A549 (cell line): ENCODE measurements at regions not wholly inside any gene's neighbourhood (a gene's known extent, or its start where the extent isn't known, plus 50 kb on each side); places are given as distances from the start of the nearest gene placed in this dataset.

ENCODE experiments used
- ATAC-seq, 2 experiments: fragments of 200-7000 bp in 1 of 2; fragments of >200 bp in 1 of 2; cut with Nextera tagmentation in 1 of 2; cut with Tn5 transposase in 1 of 2; 3 replicates each; pipeline versions ENCODE4 v1.8.0 to v1.9.1; 2018 to 2020; ENCODE audit warnings: mild to moderate bottlenecking in 1 of 2, moderate library complexity in 1 of 2
- CTCF ChIA-PET: fragments of 300-600 bp; sonication (Branson Sonifier 250); formaldehyde crosslinking; extraction: SDS; loops from one replicate; lab custom pipeline; 2021; ENCODE audit warnings: antibody characterized with exemption, inconsistent platforms; lab: Yijun Ruan, JAX
- POLR2A ChIA-PET: fragments of 350-600 bp; formaldehyde crosslinking; extraction: SDS; loops from one replicate; lab custom pipeline; 2021; ENCODE audit warnings: antibody characterized with exemption, inconsistent platforms; lab: Yijun Ruan, JAX
- DNase-seq, 2 experiments: peaks; one replicate each; pipeline versions ENCODE4 v3.0.0 to v3.0.0-alpha.2; 2011 to 2016; ENCODE audit warnings: low read depth in 1 of 2, low spot score in 1 of 2
- FAIRE-seq: peaks from 2 replicates; lab custom pipeline; 2011; peaks lifted over from hg19 to GRCh38; lab: Jason Lieb, UNC
- H3K27ac ChIP-seq, 2 experiments: fragments of >200 bp; sonication (Bioruptor Twin); formaldehyde crosslinking; 3 replicates each; pipeline ENCODE4 v1.5.1; 2016 to 2017
- H3K4me1 ChIP-seq: fragments of >200 bp; sonication (Bioruptor Twin); formaldehyde crosslinking; 3 replicates; pipeline ENCODE4 v1.6.1; 2016
- H3K4me2 ChIP-seq: fragments of >200 bp; sonication (Bioruptor Twin); formaldehyde crosslinking; 3 replicates; pipeline ENCODE4 v1.6.1; 2016
- H3K4me3 ChIP-seq: fragments of >200 bp; sonication (Bioruptor Twin); formaldehyde crosslinking; 3 replicates; pipeline ENCODE4 v1.5.1; 2016
- H3K9me3 ChIP-seq: fragments of >200 bp; sonication (Bioruptor Twin); formaldehyde crosslinking; 3 replicates; pipeline ENCODE4 v1.6.1; 2016
- CBX2 ChIP-seq: fragments of 200-600 bp; sonication (generic); IDR thresholded peaks from 2 replicates; pipeline ENCODE4 v1.6.1; 2016; ENCODE audit warnings: low read depth, mild to moderate bottlenecking, borderline replicate concordance
- EHMT2 ChIP-seq: fragments of 200-600 bp; sonication (generic); IDR thresholded peaks from 2 replicates; pipeline ENCODE4 v1.6.1; 2016; ENCODE audit warnings: antibody characterized with exemption, low read depth, mild to moderate bottlenecking, moderate library complexity
- EP300 ChIP-seq, 2 experiments: fragments of >200 bp; sonication (Bioruptor Twin); formaldehyde crosslinking; IDR thresholded peaks; 2 replicates in 1 of 2; 3 replicates in 1 of 2; pipeline ENCODE4 v1.6.1; 2016 to 2017
- HMGXB4 ChIP-seq: fragments of 250-450 bp; sonication (Bioruptor Pico); IDR thresholded peaks from 2 replicates; pipeline ENCODE4 v1.5.0; 2021; ENCODE audit warnings: mild to moderate bottlenecking, moderate library complexity, borderline replicate concordance
- HOXA7 ChIP-seq: fragments of 250-450 bp; sonication (Bioruptor Pico); IDR thresholded peaks from 2 replicates; pipeline ENCODE4 v1.5.0; 2020; ENCODE audit warnings: mild to moderate bottlenecking, moderate library complexity
- HOXB13 ChIP-seq: fragments of 250-450 bp; sonication (Bioruptor Pico); IDR thresholded peaks from 2 replicates; pipeline ENCODE4 v1.5.0; 2020; ENCODE audit warnings: low read depth, mild to moderate bottlenecking, moderate library complexity
- HOXB5 ChIP-seq: fragments of 250-450 bp; sonication (Bioruptor Pico); IDR thresholded peaks from 2 replicates; pipeline ENCODE4 v1.5.0; 2020; ENCODE audit warnings: mild to moderate bottlenecking, moderate library complexity
- KDM5A ChIP-seq: fragments of 200-600 bp; sonication (generic); IDR thresholded peaks from 2 replicates; pipeline ENCODE4 v1.6.1; 2016; ENCODE audit warnings: antibody characterized with exemption, mild to moderate bottlenecking
- MAFK ChIP-seq: fragments of 450-650 bp; IDR thresholded peaks from 2 replicates; pipeline ENCODE4 v1.6.1; 2014; ENCODE audit not compliant: partially characterized antibody
- MYC ChIP-seq: IDR thresholded peaks from 2 replicates; pipeline ENCODE4 v1.6.1; 2012; ENCODE audit warnings: mild to moderate bottlenecking, inconsistent platforms, low read length, improper control_type of control experiment, borderline replicate concordance
- PHF8 ChIP-seq: fragments of 200-600 bp; sonication (generic); IDR thresholded peaks from 2 replicates; pipeline ENCODE4 v1.6.1; 2016; ENCODE audit warnings: low read depth, mild to moderate bottlenecking, antibody characterized with exemption, moderate library complexity, borderline replicate concordance
- RAD21 ChIP-seq, 2 experiments: fragments of >200 bp in 1 of 2; sonication (Bioruptor Twin) in 1 of 2; formaldehyde crosslinking in 1 of 2; IDR thresholded peaks in 1 of 2; conservative IDR thresholded peaks in 1 of 2; 2 replicates in 1 of 2; 3 replicates in 1 of 2; pipeline ENCODE4 v1.6.1; 2012 to 2018; ENCODE audit warnings: inconsistent platforms in 1 of 2
- RARB ChIP-seq: fragments of 250-450 bp; sonication (Bioruptor Pico); IDR thresholded peaks from 2 replicates; pipeline ENCODE4 v1.8.0; 2021; ENCODE audit warnings: mild to moderate bottlenecking, moderate library complexity
- REST ChIP-seq: fragments of 200-600 bp; sonication (generic); IDR thresholded peaks from 2 replicates; pipeline ENCODE4 v1.6.1; 2016; ENCODE audit warnings: antibody characterized with exemption, mild to moderate bottlenecking, moderate library complexity
- SREBF2 ChIP-seq: fragments of 450-650 bp; IDR thresholded peaks from 2 replicates; pipeline ENCODE4 v1.6.1; 2014; ENCODE audit warnings: mild to moderate bottlenecking, moderate library complexity
- TFCP2L1 ChIP-seq: fragments of 250-450 bp; sonication (Bioruptor Pico); IDR thresholded peaks from 2 replicates; pipeline ENCODE4 v1.5.0; 2021; ENCODE audit warnings: mild to moderate bottlenecking
- TP53 ChIP-seq: fragments of 250-450 bp; sonication (Bioruptor Pico); IDR thresholded peaks from 2 replicates; pipeline ENCODE4 v1.5.0; 2021; ENCODE audit warnings: mild to moderate bottlenecking, moderate library complexity
- ZC3H11A ChIP-seq: fragments of 450-650 bp; IDR thresholded peaks from 2 replicates; pipeline ENCODE4 v1.6.1; 2014; ENCODE audit warnings: antibody characterized with exemption, mild to moderate bottlenecking
- WGBS: methylation state at CpG from one replicate; pipeline ENCODE4 v1.1.6; 2017; ENCODE audit errors: missing lambda C conversion rate; 5-methylcytosine and 5-hydroxymethylcytosine counted together
- TF ChIP-seq, protein P1 (sequence below): fragments of 150-350 bp; IDR thresholded peaks from 2 replicates; pipeline ENCODE4 v1.6.1; 2014; ENCODE audit warnings: low read depth, mild to moderate bottlenecking, low read length
- TF ChIP-seq, protein P2 (sequence below): IDR thresholded peaks from 2 replicates; pipeline ENCODE4 v1.6.1; 2012
- TF ChIP-seq, protein P3 (sequence below): fragments of >200 bp; sonication (Bioruptor Twin); formaldehyde crosslinking; IDR thresholded peaks from 3 replicates; pipeline ENCODE4 v1.5.1; 2016
- TF ChIP-seq, protein P4 (sequence below): fragments of >200 bp; sonication (Bioruptor Twin); formaldehyde crosslinking; IDR thresholded peaks from 3 replicates; pipeline ENCODE4 v1.6.1; 2016

- POLR2A ChIA-PET = no interaction called here
- 77% methylated on average over 4 of the region's 9 CpGs for WGBS
- no peak for ATAC-seq
These were observed 61.5 kb upstream of the NECTIN1 start for GRCh38 chr11:119790476-119790875.

GRCh38 chr11:119789766-119790407 lies 60.9 kb upstream of the NECTIN1 start:
- ChIA-PET CTCF (interaction anchor here (1.0 to 1.3 kb wide), 2 partner anchors 9 to 10 kb away, joined by 3 read pairs; no protein-coding TSS in a partner anchor), POLR2A (no interaction called here)
- ATAC-seq = no peak
- Histone ChIP-seq H3K4me1 (peaks cover 11% of the 10 kb centered on the region), H3K9me3 (no peaks in the 10 kb centered on the region), H3K4me2 (no peak overlapping the region), H3K4me3 (no peak overlapping the region), H3K27ac (no peak overlapping the region)
- WGBS = 69% methylated on average over 4 of the region's 11 CpGs
- no peak for FAIRE-seq
- no peak for DNase-seq
- TF ChIP-seq HOXA7 = no peak
- TF ChIP-seq, protein P1, sequence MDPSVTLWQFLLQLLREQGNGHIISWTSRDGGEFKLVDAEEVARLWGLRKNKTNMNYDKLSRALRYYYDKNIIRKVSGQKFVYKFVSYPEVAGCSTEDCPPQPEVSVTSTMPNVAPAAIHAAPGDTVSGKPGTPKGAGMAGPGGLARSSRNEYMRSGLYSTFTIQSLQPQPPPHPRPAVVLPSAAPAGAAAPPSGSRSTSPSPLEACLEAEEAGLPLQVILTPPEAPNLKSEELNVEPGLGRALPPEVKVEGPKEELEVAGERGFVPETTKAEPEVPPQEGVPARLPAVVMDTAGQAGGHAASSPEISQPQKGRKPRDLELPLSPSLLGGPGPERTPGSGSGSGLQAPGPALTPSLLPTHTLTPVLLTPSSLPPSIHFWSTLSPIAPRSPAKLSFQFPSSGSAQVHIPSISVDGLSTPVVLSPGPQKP = no peak
- TF ChIP-seq HMGXB4 (CRISPR knock-in tag) = no peak
- TF ChIP-seq CBX2 = no peak
- no peak for TF ChIP-seq RAD21 (conservative IDR thresholded peaks at IDR 0.05 in 1 of 2, IDR thresholded peaks at IDR 0.05 in 1 of 2)
- TF ChIP-seq RARB (CRISPR knock-in tag) = no peak
- TF ChIP-seq KDM5A = no peak
- no peak for TF ChIP-seq TP53 (CRISPR knock-in tag)
- no peak for TF ChIP-seq MYC

More at GRCh38 chr11:119790476-119790875, 61.5 kb upstream of the NECTIN1 start:
- H3K4me3 ChIP-seq = no peak overlapping the region
- TF ChIP-seq HOXB13 (CRISPR knock-in tag) = no peak
- no peak for TF ChIP-seq HOXA7
- TF ChIP-seq EP300 (IDR thresholded peaks at IDR 0.05) = no peak
- TF ChIP-seq, protein P2, sequence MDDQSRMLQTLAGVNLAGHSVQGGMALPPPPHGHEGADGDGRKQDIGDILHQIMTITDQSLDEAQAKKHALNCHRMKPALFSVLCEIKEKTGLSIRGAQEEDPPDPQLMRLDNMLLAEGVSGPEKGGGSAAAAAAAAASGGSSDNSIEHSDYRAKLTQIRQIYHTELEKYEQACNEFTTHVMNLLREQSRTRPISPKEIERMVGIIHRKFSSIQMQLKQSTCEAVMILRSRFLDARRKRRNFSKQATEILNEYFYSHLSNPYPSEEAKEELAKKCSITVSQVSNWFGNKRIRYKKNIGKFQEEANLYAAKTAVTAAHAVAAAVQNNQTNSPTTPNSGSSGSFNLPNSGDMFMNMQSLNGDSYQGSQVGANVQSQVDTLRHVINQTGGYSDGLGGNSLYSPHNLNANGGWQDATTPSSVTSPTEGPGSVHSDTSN = no peak
- TF ChIP-seq, protein P3, sequence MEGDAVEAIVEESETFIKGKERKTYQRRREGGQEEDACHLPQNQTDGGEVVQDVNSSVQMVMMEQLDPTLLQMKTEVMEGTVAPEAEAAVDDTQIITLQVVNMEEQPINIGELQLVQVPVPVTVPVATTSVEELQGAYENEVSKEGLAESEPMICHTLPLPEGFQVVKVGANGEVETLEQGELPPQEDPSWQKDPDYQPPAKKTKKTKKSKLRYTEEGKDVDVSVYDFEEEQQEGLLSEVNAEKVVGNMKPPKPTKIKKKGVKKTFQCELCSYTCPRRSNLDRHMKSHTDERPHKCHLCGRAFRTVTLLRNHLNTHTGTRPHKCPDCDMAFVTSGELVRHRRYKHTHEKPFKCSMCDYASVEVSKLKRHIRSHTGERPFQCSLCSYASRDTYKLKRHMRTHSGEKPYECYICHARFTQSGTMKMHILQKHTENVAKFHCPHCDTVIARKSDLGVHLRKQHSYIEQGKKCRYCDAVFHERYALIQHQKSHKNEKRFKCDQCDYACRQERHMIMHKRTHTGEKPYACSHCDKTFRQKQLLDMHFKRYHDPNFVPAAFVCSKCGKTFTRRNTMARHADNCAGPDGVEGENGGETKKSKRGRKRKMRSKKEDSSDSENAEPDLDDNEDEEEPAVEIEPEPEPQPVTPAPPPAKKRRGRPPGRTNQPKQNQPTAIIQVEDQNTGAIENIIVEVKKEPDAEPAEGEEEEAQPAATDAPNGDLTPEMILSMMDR = no peak
- TF ChIP-seq EHMT2 = no peak
- no peak for TF ChIP-seq RARB (CRISPR knock-in tag)
- no peak for TF ChIP-seq ZC3H11A
- TF ChIP-seq HOXB5 = no peak
- no peak for TF ChIP-seq MAFK
- no peak for TF ChIP-seq REST
- TF ChIP-seq PHF8 = no peak
- TF ChIP-seq, protein P4, sequence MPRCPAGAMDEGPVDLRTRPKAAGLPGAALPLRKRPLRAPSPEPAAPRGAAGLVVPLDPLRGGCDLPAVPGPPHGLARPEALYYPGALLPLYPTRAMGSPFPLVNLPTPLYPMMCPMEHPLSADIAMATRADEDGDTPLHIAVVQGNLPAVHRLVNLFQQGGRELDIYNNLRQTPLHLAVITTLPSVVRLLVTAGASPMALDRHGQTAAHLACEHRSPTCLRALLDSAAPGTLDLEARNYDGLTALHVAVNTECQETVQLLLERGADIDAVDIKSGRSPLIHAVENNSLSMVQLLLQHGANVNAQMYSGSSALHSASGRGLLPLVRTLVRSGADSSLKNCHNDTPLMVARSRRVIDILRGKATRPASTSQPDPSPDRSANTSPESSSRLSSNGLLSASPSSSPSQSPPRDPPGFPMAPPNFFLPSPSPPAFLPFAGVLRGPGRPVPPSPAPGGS = no peak
- no peak for TF ChIP-seq TFCP2L1 (CRISPR knock-in tag)
- TF ChIP-seq SREBF2 = no peak
- TF ChIP-seq, all 56 proteins: peak for 0
- no peak for DNase-seq
- Histone ChIP-seq H3K9me3 (no peaks in the 10 kb centered on the region), H3K4me1 (peaks cover 11% of the 10 kb centered on the region), H3K4me2 (no peak overlapping the region), H3K27ac (no peak overlapping the region)
- no peak for FAIRE-seq
- CTCF ChIA-PET = interaction anchor here (1.0 to 1.3 kb wide), 3 partner anchors 9 to 318 kb away, joined by 3 to 4 read pairs (median 3); no protein-coding TSS in a partner anchor
